Psoas muscle (tissue), 7 donors: ENCODE measurements at regions not wholly inside any gene's neighbourhood (a gene's known extent, or its start where the extent isn't known, plus 50 kb on each side); places are given as distances from the start of the nearest gene placed in this dataset.

Source experiments
- ATAC-seq, 4 donors: fragments of 200-7000 bp; cut with Tn5 transposase; one replicate each; pipeline ENCODE4 v1.9.1; 2020; ENCODE audit warnings: moderate library complexity in 3 of 4, mild to moderate bottlenecking in 2 of 4
- DNase-seq, 2 donors: peaks; one replicate each; pipeline ENCODE4 v3.0.0-alpha.2; 2020
- H3K27ac ChIP-seq: fragments of 200-600 bp; one replicate; pipeline ENCODE4 v1.8.0; 2022
- H3K27me3 ChIP-seq, 3 donors: fragments of 200-600 bp in 1 of 3; one replicate each; pipeline versions ENCODE4 v1.6.1 to v1.8.0; 2013 to 2022; ENCODE audit warnings: low read length in 2 of 3, mild to moderate bottlenecking in 2 of 3, moderate library complexity in 1 of 3; ENCODE audit not compliant: insufficient read depth in 3 of 3
- H3K36me3 ChIP-seq, 2 donors: fragments of 200-600 bp in 1 of 2; one replicate each; pipeline versions ENCODE4 v1.6.1 to v1.8.0; 2013 to 2022; ENCODE audit warnings: low read depth in 1 of 2, mild to moderate bottlenecking in 1 of 2, moderate library complexity in 1 of 2; ENCODE audit not compliant: insufficient read depth in 1 of 2
- H3K4me1 ChIP-seq: fragments of 200-600 bp; one replicate; pipeline ENCODE4 v1.8.0; 2022
- H3K4me3 ChIP-seq: fragments of 200-600 bp; one replicate; pipeline ENCODE4 v1.8.0; 2022; ENCODE audit warnings: mild to moderate bottlenecking
- H3K9me3 ChIP-seq: fragments of 200-600 bp; one replicate; pipeline ENCODE4 v1.8.0; 2022
- CTCF ChIP-seq: fragments of 200-600 bp; IDR thresholded peaks from one replicate; pipeline ENCODE4 v1.8.0; 2022; ENCODE audit warnings: antibody characterized with exemption
- WGBS, 3 donors: extraction: QIAGEN DNeasy Blood & Tissue Kit; methylation state at CpG; one replicate each; pipeline versions ENCODE4 v1.1.6 to v1.1.7; 2013; 5-methylcytosine and 5-hydroxymethylcytosine counted together
- intact Hi-C, 2 donors: fragments of 100-400 bp; cut with DNase I; formaldehyde crosslinking; loops; one replicate each; pipeline versions ENCODE4 v1.11.0 to v1.14.2; 2022
- donor health status: healthy with polysubstance abuse.
- donor health status: DM: no; HTN: no; CAD: no; lungs with moderate emphysema.
- donor health status: Bipolar disorder and iron deficiency.
- donor health status: healthy.
- donor health status: DM: yes; HTN: yes; CAD: no.
- donor health status: DM: no; HTN: no; CAD: no.
- donor health status: DM: yes; HTN: yes; CAD: no.

- Histone ChIP-seq H3K36me3 (peaks cover 0 to 12% of the 10 kb centered on the region in 2 donors), H3K4me3 (no peak overlapping the region), H3K9me3 (no peaks in the 10 kb centered on the region), H3K27me3 (no peaks in the 10 kb centered on the region), H3K27ac (no peak overlapping the region), H3K4me1 (no peaks in the 10 kb centered on the region)
- TF ChIP-seq CTCF: no peak
- no peak for DNase-seq
- WGBS, 3 donors: 63 to 81% (median 69%) methylated on average over 6 of the region's 6 CpGs
- no peak for ATAC-seq
- intact Hi-C loops: no loop called here
Measured at GRCh38 chr1:219289171-219289570, 115.5 kb downstream of the LYPLAL1 start.

DNA sequence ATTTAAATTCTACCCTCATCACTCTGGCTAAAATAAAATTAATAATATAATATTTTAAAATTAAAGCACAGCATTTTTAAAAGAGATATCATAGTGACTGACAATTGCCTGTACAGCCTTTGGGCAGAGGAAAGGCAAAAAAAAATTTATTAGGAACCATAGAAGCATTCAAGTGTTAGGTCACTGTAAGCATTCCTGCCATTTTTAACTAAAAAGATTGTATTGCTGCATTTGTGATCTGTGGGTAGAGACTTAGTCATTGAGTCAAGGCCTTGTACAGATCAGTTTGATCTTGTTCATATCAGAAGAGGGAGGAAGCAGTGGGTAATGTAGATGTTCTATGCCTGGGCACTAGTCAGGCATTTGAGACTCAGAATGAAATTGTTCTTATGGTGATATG is 109.9 kb downstream of the LYPLAL1 start:
- H3K27me3 ChIP-seq: no peaks in the 10 kb centered on the region
- DNase-seq (no peak), ATAC-seq (no peak)
- H3K4me3 ChIP-seq: no peak overlapping the region
- H3K27ac ChIP-seq: no peak overlapping the region
- H3K36me3 ChIP-seq: peaks cover 0 to 8% of the 10 kb centered on the region in 2 donors
- TF ChIP-seq CTCF: no peak
- no peaks in the 10 kb centered on the region for H3K9me3 ChIP-seq
- H3K4me1 ChIP-seq: no peaks in the 10 kb centered on the region
- intact Hi-C loops: no loop called here

- ATAC-seq: no peak
- no peaks in the 10 kb centered on the region for H3K9me3 ChIP-seq
- no peak for TF ChIP-seq CTCF
- intact Hi-C loops: no loop called here
- H3K4me3 ChIP-seq: no peak overlapping the region
- 95 to 99% (median 95%) methylated on average over 2 of the region's 2 CpGs for WGBS, 3 donors
- DNase-seq: no peak
- H3K4me1 ChIP-seq: no peaks in the 10 kb centered on the region
- no peak overlapping the region for H3K27ac ChIP-seq
- H3K36me3 ChIP-seq: peaks cover 0 to 1% of the 10 kb centered on the region in 2 donors
- H3K27me3 ChIP-seq: no peaks in the 10 kb centered on the region
Measured at GRCh38 chr1:219281831-219282230, 108.2 kb downstream of the LYPLAL1 start.

DNA sequence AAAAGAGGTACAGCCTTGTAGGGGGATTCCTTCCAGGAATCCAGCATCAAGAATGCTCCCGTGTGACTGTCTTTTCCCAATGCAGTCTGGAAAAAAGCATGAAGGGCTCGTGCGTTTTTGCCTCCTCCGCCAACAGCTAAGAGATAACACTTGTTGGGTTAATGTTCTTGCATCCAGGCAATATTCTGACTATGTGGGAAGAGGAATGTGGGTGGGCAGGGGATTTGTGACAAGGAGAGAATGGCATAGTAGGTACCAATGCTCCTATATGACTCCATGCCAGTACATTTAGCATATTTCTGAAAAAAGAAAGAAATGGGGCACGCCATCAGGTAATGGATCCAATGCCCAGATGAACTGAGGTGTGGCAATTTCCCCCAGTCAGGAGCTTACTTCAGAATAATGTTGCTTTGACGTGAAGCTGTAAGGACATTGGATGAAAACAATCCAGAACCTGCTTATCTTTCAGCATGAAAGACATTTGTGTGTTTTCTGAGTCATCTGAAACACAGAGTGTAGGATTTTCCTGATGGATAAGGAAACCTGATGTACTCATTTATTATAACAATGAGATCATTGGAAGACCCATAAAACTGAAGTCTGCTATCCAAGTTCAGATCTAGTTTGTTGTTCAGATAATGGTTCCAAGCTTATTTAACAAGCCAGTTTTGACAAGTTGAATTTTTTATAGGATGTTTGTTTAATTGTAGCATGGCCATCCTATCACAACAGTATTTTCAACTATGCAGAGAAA is 105.5 kb downstream of the LYPLAL1 start:
- DNase-seq (no peak), ATAC-seq (no peak)
- no peaks in the 10 kb centered on the region for H3K4me1 ChIP-seq
- no peak for TF ChIP-seq CTCF
- H3K9me3 ChIP-seq: no peaks in the 10 kb centered on the region
- WGBS, 3 donors: 78 to 94% (median 93%) methylated on average over 6 of the region's 6 CpGs
- H3K4me3 ChIP-seq: no peak overlapping the region
- H3K27me3 ChIP-seq: no peaks in the 10 kb centered on the region
- intact Hi-C loops: no loop called here
- no peak overlapping the region for H3K27ac ChIP-seq
- no peaks in the 10 kb centered on the region for H3K36me3 ChIP-seq

DNA sequence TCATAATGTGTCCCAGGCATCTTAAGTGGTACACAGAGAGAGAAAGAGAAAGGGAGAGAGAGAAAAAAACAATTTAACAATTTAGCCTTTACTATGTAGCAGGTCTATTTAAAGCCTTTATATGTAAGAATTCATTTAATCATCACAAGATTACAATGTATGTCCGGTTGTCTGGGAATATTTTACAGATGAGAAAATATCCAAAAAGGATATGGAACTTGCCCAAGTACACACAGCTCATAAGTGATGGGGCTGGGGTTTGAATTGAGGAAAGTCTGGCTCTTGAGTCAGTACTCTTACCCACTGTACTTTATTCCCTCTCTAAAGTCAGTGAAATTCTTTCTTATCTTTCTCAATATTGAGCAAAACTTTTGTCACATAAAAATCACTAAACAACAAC is 104.6 kb downstream of the LYPLAL1 start:
- no peak for TF ChIP-seq CTCF
- intact Hi-C loops: no loop called here

More for the DNA sequence above, 104.6 kb downstream of the LYPLAL1 start:
- H3K27me3 ChIP-seq: no peaks in the 10 kb centered on the region
- H3K27ac ChIP-seq: no peak overlapping the region
- no peak for DNase-seq
- no peaks in the 10 kb centered on the region for H3K4me1 ChIP-seq
- WGBS, 3 donors: 77 to 86% (median 83%) methylated on average over 1 of the region's 1 CpG
- H3K9me3 ChIP-seq: no peaks in the 10 kb centered on the region
- ATAC-seq: no peak
- peaks cover 0 to 1% of the 10 kb centered on the region in 2 donors for H3K36me3 ChIP-seq
- no peak overlapping the region for H3K4me3 ChIP-seq
